Adipocyte (in vitro differentiated cells): ENCODE measurements at regions not wholly inside any gene's neighbourhood (a gene's known extent, or its start where the extent isn't known, plus 50 kb on each side); places are given as distances from the start of the nearest gene placed in this dataset.

Experiments
- DNase-seq: peaks from one replicate; pipeline ENCODE4 v3.0.0-alpha.2; 2015; ENCODE audit warnings: low read depth
- H3K27me3 ChIP-seq: replicated peaks from 2 replicates; pipeline ENCODE4 v1.7.0; 2013; ENCODE audit warnings: mild to moderate bottlenecking, low read length, moderate library complexity; ENCODE audit not compliant: control insufficient read depth, insufficient read depth
- H3K36me3 ChIP-seq: 2 replicates; pipeline ENCODE4 v1.7.0; 2013; ENCODE audit warnings: low read length, mild to moderate bottlenecking, moderate library complexity; ENCODE audit not compliant: control insufficient read depth, insufficient read depth, severe bottlenecking
- H3K4me1 ChIP-seq: 2 replicates; pipeline ENCODE4 v1.7.0; 2013; ENCODE audit warnings: mild to moderate bottlenecking, low read length, moderate library complexity; ENCODE audit not compliant: control insufficient read depth, insufficient read depth
- H3K4me3 ChIP-seq: 2 replicates; pipeline ENCODE4 v1.7.0; 2013; ENCODE audit warnings: mild to moderate bottlenecking, low read length, moderate library complexity
- H3K9ac ChIP-seq: 2 replicates; pipeline ENCODE4 v1.7.0; 2013; ENCODE audit warnings: mild to moderate bottlenecking, low read length, moderate library complexity
- H3K9me3 ChIP-seq: 2 replicates; pipeline ENCODE4 v1.7.0; 2013; ENCODE audit warnings: mild to moderate bottlenecking, low read length, moderate library complexity; ENCODE audit not compliant: control insufficient read depth

GRCh38 chr20:21033817-21034216 is 72.3 kb downstream of the LINC00237 start:
- H3K27me3 ChIP-seq: peaks cover 9% of the 10 kb centered on the region
- no peak for DNase-seq
- no peak overlapping the region for H3K4me3 ChIP-seq
- no peaks in the 10 kb centered on the region for H3K9me3 ChIP-seq
- H3K9ac ChIP-seq: no peak overlapping the region
- no peaks in the 10 kb centered on the region for H3K4me1 ChIP-seq
- H3K36me3 ChIP-seq: no peaks in the 10 kb centered on the region

GRCh38 chr20:21031666-21032065 is 74.5 kb downstream of the LINC00237 start:
- H3K4me3 ChIP-seq: no peak overlapping the region
- no peak overlapping the region for H3K9ac ChIP-seq
- DNase-seq: no peak
- peaks cover 12% of the 10 kb centered on the region for H3K27me3 ChIP-seq
- H3K4me1 ChIP-seq: no peaks in the 10 kb centered on the region
- no peaks in the 10 kb centered on the region for H3K9me3 ChIP-seq
- H3K36me3 ChIP-seq: no peaks in the 10 kb centered on the region

- DNase-seq: no peak
- Histone ChIP-seq H3K9me3 (no peaks in the 10 kb centered on the region), H3K9ac (no peak overlapping the region), H3K4me1 (no peaks in the 10 kb centered on the region), H3K36me3 (no peaks in the 10 kb centered on the region), H3K4me3 (no peak overlapping the region), H3K27me3 (peaks cover 12% of the 10 kb centered on the region)
These were observed 76.8 kb downstream of the LINC00237 start for GRCh38 chr20:21029341-21029740.

- Histone ChIP-seq H3K9me3 (no peaks in the 10 kb centered on the region), H3K4me3 (no peak overlapping the region), H3K9ac (no peak overlapping the region), H3K4me1 (no peaks in the 10 kb centered on the region), H3K36me3 (no peaks in the 10 kb centered on the region), H3K27me3 (peaks cover 12% of the 10 kb centered on the region)
- DNase-seq: no peak
These were observed 77.2 kb downstream of the LINC00237 start for GRCh38 chr20:21028921-21029320.

- DNase-seq: no peak
- Histone ChIP-seq H3K9ac (no peak overlapping the region), H3K9me3 (no peaks in the 10 kb centered on the region), H3K27me3 (peaks cover 12% of the 10 kb centered on the region), H3K36me3 (no peaks in the 10 kb centered on the region), H3K4me3 (no peak overlapping the region), H3K4me1 (no peaks in the 10 kb centered on the region)
These were observed 77.7 kb downstream of the LINC00237 start for GRCh38 chr20:21028436-21028835.

- Histone ChIP-seq H3K27me3 (peaks cover 12% of the 10 kb centered on the region), H3K4me1 (no peaks in the 10 kb centered on the region), H3K9ac (no peak overlapping the region), H3K36me3 (no peaks in the 10 kb centered on the region), H3K4me3 (no peak overlapping the region), H3K9me3 (no peaks in the 10 kb centered on the region)
- DNase-seq: peak; percentile 0
These were observed 78.6 kb downstream of the LINC00237 start for GRCh38 chr20:21027569-21027968.

GRCh38 chr20:21026951-21027350 is 79.2 kb downstream of the LINC00237 start:
- Histone ChIP-seq H3K36me3 (no peaks in the 10 kb centered on the region), H3K27me3 (peaks cover 12% of the 10 kb centered on the region), H3K4me3 (no peak overlapping the region), H3K9ac (no peak overlapping the region), H3K4me1 (no peaks in the 10 kb centered on the region), H3K9me3 (no peaks in the 10 kb centered on the region)
- DNase-seq: no peak

GRCh38 chr20:21024420-21024819 is 81.7 kb downstream of the LINC00237 start:
- H3K4me3 ChIP-seq: no peak overlapping the region
- no peak for DNase-seq
- H3K4me1 ChIP-seq: peaks cover 14% of the 10 kb centered on the region
- no peaks in the 10 kb centered on the region for H3K36me3 ChIP-seq
- H3K9me3 ChIP-seq: no peaks in the 10 kb centered on the region
- no peak overlapping the region for H3K9ac ChIP-seq
- H3K27me3 ChIP-seq: peaks cover 20% of the 10 kb centered on the region

GRCh38 chr20:21022925-21023324 is 83.2 kb downstream of the LINC00237 start:
- no peaks in the 10 kb centered on the region for H3K36me3 ChIP-seq
- H3K9me3 ChIP-seq: no peaks in the 10 kb centered on the region
- peaks cover 30% of the 10 kb centered on the region for H3K27me3 ChIP-seq
- peaks cover 14% of the 10 kb centered on the region for H3K4me1 ChIP-seq
- H3K9ac ChIP-seq: no peak overlapping the region
- H3K4me3 ChIP-seq: no peak overlapping the region
- DNase-seq: no peak

GRCh38 chr20:21021472-21021790 is 84.7 kb downstream of the LINC00237 start:
- peaks cover 33% of the 10 kb centered on the region for H3K27me3 ChIP-seq
- no peaks in the 10 kb centered on the region for H3K36me3 ChIP-seq
- peaks cover 14% of the 10 kb centered on the region for H3K4me1 ChIP-seq
- no peak for DNase-seq
- H3K9me3 ChIP-seq: no peaks in the 10 kb centered on the region
- no peak overlapping the region for H3K4me3 ChIP-seq
- no peak overlapping the region for H3K9ac ChIP-seq

- DNase-seq: peak; percentile 33
- Histone ChIP-seq H3K9ac (no peak overlapping the region), H3K27me3 (peaks cover 37% of the 10 kb centered on the region), H3K36me3 (no peaks in the 10 kb centered on the region), H3K4me3 (peak overlapping the region; percentile 63), H3K9me3 (no peaks in the 10 kb centered on the region), H3K4me1 (peaks cover 14% of the 10 kb centered on the region)
These were observed 85.3 kb downstream of the LINC00237 start for GRCh38 chr20:21020659-21021471.
